ENCODE measurements at regions not wholly inside any gene's neighbourhood (a gene's known extent, or its start where the extent isn't known, plus 50 kb on each side); places are given as distances from the start of the nearest gene placed in this dataset.

DNA sequence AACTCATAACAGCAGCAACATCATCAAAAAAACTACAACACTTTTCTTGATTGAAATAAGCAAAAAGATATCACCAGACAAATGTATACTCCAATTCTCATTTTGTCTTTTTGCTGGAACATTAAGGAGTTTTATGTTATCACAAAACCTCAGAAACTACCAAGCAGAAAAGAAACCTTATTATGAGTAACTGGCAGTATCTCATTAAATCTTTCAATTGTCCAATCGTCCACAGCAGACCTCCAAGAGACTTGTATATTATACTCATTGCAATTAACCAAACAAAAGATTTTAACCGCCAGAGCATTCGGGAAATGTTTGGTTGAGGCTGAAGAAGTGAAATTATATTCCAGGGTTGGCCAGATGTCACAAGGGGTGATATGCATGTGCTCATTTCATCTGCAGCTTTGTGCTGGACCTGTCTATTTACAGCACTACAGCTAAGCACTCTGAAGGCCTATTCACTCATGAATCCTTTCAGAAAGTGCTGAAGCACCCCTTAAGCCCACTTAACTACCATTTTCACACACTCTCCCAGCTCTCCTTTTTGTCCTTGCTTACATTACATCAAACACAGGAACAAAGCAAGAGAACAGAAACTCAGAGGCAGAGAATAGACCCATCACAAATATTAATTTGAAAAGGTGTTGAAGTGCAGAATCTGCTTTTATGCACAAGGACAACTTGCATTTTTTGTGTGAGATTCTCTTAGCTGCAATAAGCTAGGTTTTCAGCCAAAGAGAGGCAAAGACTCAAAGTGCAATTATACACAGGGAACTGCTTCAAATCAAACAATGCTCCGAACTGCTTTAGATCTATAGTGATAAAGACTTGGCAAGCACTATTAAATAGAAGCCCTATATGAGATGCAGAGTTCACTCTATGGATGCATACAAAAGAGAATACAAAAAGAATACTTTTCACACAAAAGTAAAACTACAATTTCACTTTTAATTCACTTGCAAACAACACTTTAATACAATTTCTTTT lies 150.4 kb upstream of the POU5F2 start (continued):
- no peak for TF ChIP-seq RAD21 (IDR thresholded peaks at IDR 0.05; ENCODE audit: low read length)

DNA sequence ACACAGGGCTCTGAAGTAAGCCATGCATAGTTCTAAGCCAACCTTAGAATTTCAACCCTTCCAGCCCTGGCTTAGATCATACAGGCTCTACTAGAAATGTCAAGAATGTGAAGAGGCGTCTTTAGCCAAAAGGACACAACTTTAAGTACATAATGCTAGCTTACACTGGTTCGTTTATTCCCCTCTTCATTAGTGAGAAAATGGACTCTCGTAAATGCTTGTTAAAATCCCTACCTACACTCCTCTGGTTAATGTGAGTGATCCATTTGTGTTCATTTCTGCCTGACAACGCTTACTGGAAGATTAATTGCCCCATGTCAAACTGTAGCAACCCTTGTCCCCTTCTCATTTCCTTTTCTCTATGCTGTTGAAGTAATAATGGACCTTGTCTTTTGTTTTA lies 149.3 kb upstream of the POU5F2 start:
- POLR2A ChIA-PET (ENCODE audit: unreplicated experiment) = interaction anchor here (0.7 kb wide), 1 partner anchor 155 kb away, joined by 4 read pairs; no protein-coding TSS in a partner anchor
- DNase-seq (no peak), ATAC-seq (ENCODE audit: low read depth) (no peak)
- Histone ChIP-seq H3K9me3 (ENCODE audit: control insufficient read depth, insufficient read depth, low read length) (no peaks in the 10 kb centered on the region), H4K5ac (ENCODE audit: low read depth, low read length) (no peak overlapping the region), H3K9ac (ENCODE audit: low read depth, low read length) (no peak overlapping the region), H2AK9ac (replicated peaks; ENCODE audit: low read depth, low read length, poor library complexity) (no peak overlapping the region), H3K27ac (ENCODE audit: insufficient read depth, low read length) (no peak overlapping the region), H2BK5ac (ENCODE audit: low read depth, low read length, poor library complexity, severe bottlenecking) (no peak overlapping the region), H2BK120ac (ENCODE audit: low read depth, low read length) (no peak overlapping the region), H3K18ac (ENCODE audit: low read depth, low read length) (no peak overlapping the region), H3K27me3 (ENCODE audit: control insufficient read depth, insufficient read depth, low read length) (no peaks in the 10 kb centered on the region), H3K4ac (ENCODE audit: low read depth, low read length) (no peak overlapping the region), H3K14ac (replicated peaks; ENCODE audit: low read depth, low read length) (no peak overlapping the region), H2BK20ac (ENCODE audit: low read depth, low read length) (no peak overlapping the region), H4K91ac (ENCODE audit: insufficient read depth, low read depth, low read length) (no peak overlapping the region), H2AFZ (replicated peaks; ENCODE audit: low read length, poor library complexity) (no peak overlapping the region), H3K9me1 (ENCODE audit: insufficient read depth, low read length) (no peaks in the 10 kb centered on the region), H3K56ac (ENCODE audit: extremely low read depth, insufficient read depth, low read length) (no peak overlapping the region), H3K4me2 (ENCODE audit: low read depth, low read length) (no peak overlapping the region), H2BK15ac (ENCODE audit: low read depth, low read length) (no peak overlapping the region), H3K79me1 (ENCODE audit: low read depth in 1 of 2, low read length in 2 of 2) (no peaks in the 10 kb centered on the region; a peak in 2 of 4 replicates), H3K23ac (ENCODE audit: low read depth, low read length) (no peak overlapping the region), H2AK5ac (ENCODE audit: low read depth, low read length) (no peak overlapping the region), H3K4me1 (ENCODE audit: control insufficient read depth, insufficient read depth, low read length) (no peaks in the 10 kb centered on the region), H4K20me1 (ENCODE audit: insufficient read depth, low read length) (no peaks in the 10 kb centered on the region), H3K36me3 (ENCODE audit: control insufficient read depth, insufficient read depth, low read length) (no peaks in the 10 kb centered on the region), H3K4me3 (ENCODE audit: insufficient read depth, low read depth, low read length) (no peak overlapping the region), H4K8ac (ENCODE audit: low read depth in 2 of 2, low read length in 2 of 2) (no peak overlapping the region)
- in situ Hi-C loops (cut with MboI; ENCODE audit: low sequenced_read_pairs) (no loop called here), intact Hi-C loops (cut with micrococcal nuclease) (loop anchor here (5.0 kb wide), 2 partner anchors 83 to 283 kb away; no protein-coding TSS in a partner anchor), dilution Hi-C loops (cut with HindIII; ENCODE audit: low sequenced_read_pairs, unreplicated experiment) (no loop called here)
- CTCF ChIA-PET = no interaction called here
- BruUV-seq (replicated peaks) = no TSS peak
- no CpG with 5 or more reads among the region's 4 CpGs for WGBS, 2 experiments (ENCODE audit: extremely low coverage in 2 of 2, insufficient read length in 1 of 2)
- TF ChIP-seq, protein P1, sequence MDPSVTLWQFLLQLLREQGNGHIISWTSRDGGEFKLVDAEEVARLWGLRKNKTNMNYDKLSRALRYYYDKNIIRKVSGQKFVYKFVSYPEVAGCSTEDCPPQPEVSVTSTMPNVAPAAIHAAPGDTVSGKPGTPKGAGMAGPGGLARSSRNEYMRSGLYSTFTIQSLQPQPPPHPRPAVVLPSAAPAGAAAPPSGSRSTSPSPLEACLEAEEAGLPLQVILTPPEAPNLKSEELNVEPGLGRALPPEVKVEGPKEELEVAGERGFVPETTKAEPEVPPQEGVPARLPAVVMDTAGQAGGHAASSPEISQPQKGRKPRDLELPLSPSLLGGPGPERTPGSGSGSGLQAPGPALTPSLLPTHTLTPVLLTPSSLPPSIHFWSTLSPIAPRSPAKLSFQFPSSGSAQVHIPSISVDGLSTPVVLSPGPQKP (IDR thresholded peaks at IDR 0.05; ENCODE audit: borderline replicate concordance, low read depth, low read length) = no peak
- TF ChIP-seq RFX5 (IDR thresholded peaks at IDR 0.05; ENCODE audit: low read depth, low read length) (no peak), MAFK (IDR thresholded peaks at IDR 0.05; ENCODE audit: low read depth, low read length) (no peak), CHD1 (IDR thresholded peaks at IDR 0.05; ENCODE audit: low read depth, low read length) (no peak), FOS (IDR thresholded peaks at IDR 0.05; ENCODE audit: low read depth, low read length) (no peak), CEBPB (IDR thresholded peaks at IDR 0.05; ENCODE audit: low read depth, low read length) (no peak), NFE2L2 (IDR thresholded peaks at IDR 0.05; ENCODE audit: low read depth, low read length) (no peak), MXI1 (IDR thresholded peaks at IDR 0.05; ENCODE audit: borderline replicate concordance, low read depth, low read length) (no peak), CTCF (conservative IDR thresholded peaks at IDR 0.05; ENCODE audit: low read depth, low read length) (no peak), SMC3 (IDR thresholded peaks at IDR 0.05; ENCODE audit: low read depth, low read length) (no peak)
- TF ChIP-seq, protein P2, sequence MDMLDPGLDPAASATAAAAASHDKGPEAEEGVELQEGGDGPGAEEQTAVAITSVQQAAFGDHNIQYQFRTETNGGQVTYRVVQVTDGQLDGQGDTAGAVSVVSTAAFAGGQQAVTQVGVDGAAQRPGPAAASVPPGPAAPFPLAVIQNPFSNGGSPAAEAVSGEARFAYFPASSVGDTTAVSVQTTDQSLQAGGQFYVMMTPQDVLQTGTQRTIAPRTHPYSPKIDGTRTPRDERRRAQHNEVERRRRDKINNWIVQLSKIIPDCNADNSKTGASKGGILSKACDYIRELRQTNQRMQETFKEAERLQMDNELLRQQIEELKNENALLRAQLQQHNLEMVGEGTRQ (IDR thresholded peaks at IDR 0.05; ENCODE audit: low read depth, low read length) = no peak
